HG02870 (cell line): ENCODE measurements at regions not wholly inside any gene's neighbourhood (a gene's known extent, or its start where the extent isn't known, plus 50 kb on each side); places are given as distances from the start of the nearest gene placed in this dataset.
"Not testable (repeated sequence)": the region's sequence is repeated elsewhere in the genome, so short reads cannot be mapped to it uniquely, and the experiment has no call there.

Experiments used
- ATAC-seq: cut with Tn5 transposase; IDR thresholded peaks from one replicate; pipeline ENCODE4 v1.9.1; 2021; ENCODE audit warnings: mild to moderate bottlenecking, moderate library complexity; ENCODE audit not compliant: unreplicated experiment

DNA sequence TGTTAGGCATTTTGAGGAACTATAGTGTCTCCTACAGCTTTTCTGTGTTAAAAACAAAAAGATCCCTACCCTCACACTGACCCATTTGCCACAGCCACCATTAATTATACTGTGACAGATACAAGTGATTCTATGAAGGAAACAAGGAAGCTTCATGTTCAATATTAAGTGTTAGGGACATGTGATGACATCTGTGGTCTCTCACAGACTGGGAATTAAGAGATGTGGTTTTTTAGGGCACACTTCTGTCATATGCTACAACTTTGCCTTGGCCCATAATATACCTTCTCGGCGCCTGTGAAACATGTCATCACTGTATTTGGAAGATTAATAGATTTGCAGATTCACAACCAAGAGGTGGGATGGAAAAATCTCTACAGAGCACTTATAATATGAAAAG lies 102.9 kb upstream of the TCF21 start:
- no peak for ATAC-seq

GRCh38 chr6:133787122-133787521 lies 101.8 kb upstream of the TCF21 start:
- ATAC-seq = no peak

- ATAC-seq = no peak
These were observed 100.9 kb upstream of the TCF21 start for GRCh38 chr6:133787859-133788505.

- ATAC-seq = no peak
These were observed 100.4 kb upstream of the TCF21 start for GRCh38 chr6:133788556-133788955.

GRCh38 chr6:133789449-133789848 lies 99.5 kb upstream of the TCF21 start:
- not testable (repeated sequence) for ATAC-seq

GRCh38 chr6:133790756-133791155 lies 98.2 kb upstream of the TCF21 start:
- ATAC-seq = not testable (repeated sequence)

DNA sequence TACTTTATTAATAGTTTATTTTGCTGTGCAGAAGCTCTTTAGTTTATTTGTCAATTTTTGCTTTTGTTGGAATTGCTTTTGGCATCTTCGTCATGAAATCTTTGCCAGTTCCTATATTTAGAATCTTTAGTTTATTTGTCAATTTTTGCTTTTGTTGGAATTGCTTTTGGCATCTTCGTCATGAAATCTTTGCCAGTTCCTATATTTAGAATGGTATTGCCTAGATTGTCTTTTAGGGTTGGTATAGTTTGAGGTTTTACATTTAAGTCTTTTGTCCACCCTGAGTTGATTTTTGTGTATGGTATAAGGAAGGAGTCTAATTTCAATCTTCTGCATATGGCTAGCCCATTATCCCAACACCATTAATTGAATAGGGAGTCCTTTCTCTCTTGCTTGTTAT lies 93.9 kb upstream of the TCF21 start:
- not testable (repeated sequence) for ATAC-seq

- no peak for ATAC-seq
These were observed 92.7 kb upstream of the TCF21 start for GRCh38 chr6:133796235-133796634.

DNA sequence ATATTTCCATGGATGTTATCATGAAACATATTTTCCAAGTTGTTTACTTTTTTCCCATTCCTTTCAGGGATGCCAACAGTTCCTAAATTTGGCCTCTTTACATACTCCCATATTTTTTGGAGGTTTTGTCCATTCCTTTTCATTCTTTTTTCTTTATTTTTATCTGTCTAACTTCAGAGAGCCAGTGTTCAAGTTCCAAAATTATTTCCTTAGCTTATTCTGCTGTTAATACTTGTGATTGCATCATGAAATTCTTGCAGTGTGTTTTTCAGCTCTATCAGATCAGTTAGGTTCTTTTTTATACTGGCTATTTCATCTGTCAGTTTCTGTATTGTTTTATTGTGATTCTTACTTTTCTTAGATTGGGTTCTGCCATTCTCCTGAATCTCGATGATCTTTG lies 89.9 kb upstream of the TCF21 start:
- ATAC-seq = no peak

- ATAC-seq = no peak
These were observed 86.1 kb upstream of the TCF21 start for GRCh38 chr6:133802861-133803260.

DNA sequence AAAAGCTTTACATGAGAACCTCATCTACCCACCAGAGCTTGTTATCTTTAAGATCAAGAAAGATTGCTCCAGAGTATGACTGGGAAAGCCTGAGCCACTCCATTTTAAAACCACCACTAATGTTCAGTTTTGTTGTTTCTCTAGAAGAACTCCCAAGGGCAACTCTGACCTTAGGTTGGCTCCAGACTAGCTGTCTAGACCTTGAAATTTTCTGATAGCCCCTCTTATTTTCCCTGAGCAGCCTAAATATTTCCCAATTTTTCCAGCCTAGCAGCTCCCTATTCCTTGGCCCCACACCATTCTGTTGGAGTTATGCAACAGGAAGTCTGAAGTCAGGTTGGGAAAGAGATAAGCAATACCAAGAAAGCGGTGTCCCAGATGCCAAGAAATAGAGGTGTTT lies 84.6 kb upstream of the TCF21 start:
- no peak for ATAC-seq

- ATAC-seq = no peak
These were observed 83.0 kb upstream of the TCF21 start for GRCh38 chr6:133805876-133806275.

GRCh38 chr6:133806382-133807140 lies 82.4 kb upstream of the TCF21 start:
- no peak for ATAC-seq

GRCh38 chr6:133807501-133807900 lies 81.4 kb upstream of the TCF21 start:
- ATAC-seq = no peak

- no peak for ATAC-seq
These were observed 79.5 kb upstream of the TCF21 start for GRCh38 chr6:133809406-133809805.

GRCh38 chr6:133811557-133811956 lies 77.4 kb upstream of the TCF21 start:
- no peak for ATAC-seq

- not testable (repeated sequence) for ATAC-seq
These were observed 76.5 kb upstream of the TCF21 start for GRCh38 chr6:133812446-133812845.

GRCh38 chr6:133814238-133814637 lies 74.7 kb upstream of the TCF21 start:
- ATAC-seq = no peak

- ATAC-seq = no peak
These were observed 74.1 kb upstream of the TCF21 start for GRCh38 chr6:133814797-133815196.

GRCh38 chr6:133815313-133815712 lies 73.6 kb upstream of the TCF21 start:
- no peak for ATAC-seq

DNA sequence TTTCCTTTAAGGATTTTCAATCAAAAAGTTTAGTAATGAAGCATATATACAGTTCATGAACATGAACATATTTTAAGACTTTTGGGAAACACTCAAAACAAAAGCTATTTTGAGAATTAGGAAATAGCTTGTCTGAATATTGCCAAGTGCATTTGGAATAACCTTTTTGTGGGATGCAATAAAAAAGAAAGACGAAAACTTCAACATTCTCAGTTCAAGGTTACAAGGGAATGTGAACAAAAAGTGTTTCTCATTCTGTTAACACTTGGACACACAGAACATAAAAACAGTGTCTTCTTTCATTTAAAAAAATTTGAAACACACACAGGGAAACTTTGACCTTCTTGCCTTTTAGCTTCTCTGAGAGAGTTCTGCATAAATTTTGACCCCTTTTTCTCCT lies 72.7 kb upstream of the TCF21 start:
- ATAC-seq = no peak

GRCh38 chr6:133817460-133818047 lies 71.4 kb upstream of the TCF21 start:
- ATAC-seq = no peak
